OCI-LY1 (cell line): ENCODE measurements at regions not wholly inside any gene's neighbourhood (a gene's known extent, or its start where the extent isn't known, plus 50 kb on each side); places are given as distances from the start of the nearest gene placed in this dataset.

Source experiments
- H2AFZ ChIP-seq: fragments of 200-600 bp; sonication (generic), shearing (Covaris generic); 2 replicates; pipeline ENCODE4 v1.6.0; 2014; ENCODE audit warnings: antibody characterized with exemption, mild to moderate bottlenecking, low read length
- H3F3A ChIP-seq: fragments of 200-600 bp; sonication (generic), shearing (Covaris generic); 2 replicates; pipeline ENCODE4 v1.6.0; 2014; ENCODE audit warnings: mild to moderate bottlenecking, antibody characterized with exemption, low read length, moderate library complexity; ENCODE audit not compliant: insufficient read depth
- H3K27ac ChIP-seq: fragments of 200-600 bp; sonication (generic); 2 replicates; pipeline ENCODE4 v1.5.1; 2014; ENCODE audit warnings: low read length, mixed run types, mild to moderate bottlenecking, low read depth; ENCODE audit not compliant: poor library complexity, severe bottlenecking
- H3K27me3 ChIP-seq: fragments of 200-600 bp; sonication (generic); 2 replicates; pipeline ENCODE4 v1.6.0; 2014; ENCODE audit warnings: antibody characterized with exemption, mild to moderate bottlenecking, low read length, moderate library complexity; ENCODE audit not compliant: insufficient read depth
- H3K36me3 ChIP-seq: fragments of 200-600 bp; sonication (generic); 2 replicates; pipeline ENCODE4 v1.6.1; 2014; ENCODE audit warnings: mild to moderate bottlenecking, antibody characterized with exemption, low read length, moderate library complexity, mixed read lengths; ENCODE audit not compliant: insufficient read depth
- H3K4me1 ChIP-seq: fragments of 200-600 bp; sonication (generic); 2 replicates; pipeline ENCODE4 v1.5.1; 2014; ENCODE audit warnings: mild to moderate bottlenecking, low read length, moderate library complexity; ENCODE audit not compliant: insufficient read depth, severe bottlenecking
- H3K4me2 ChIP-seq: fragments of 200-600 bp; sonication (generic), shearing (Covaris generic); 2 replicates; pipeline ENCODE4 v1.6.1; 2014; ENCODE audit warnings: low read length
- H3K4me3 ChIP-seq: fragments of 200-600 bp; sonication (generic); 2 replicates; pipeline ENCODE4 v1.5.1; 2014; ENCODE audit warnings: low read length, low read depth, mild to moderate bottlenecking, mixed read lengths; ENCODE audit not compliant: poor library complexity, severe bottlenecking
- H3K79me2 ChIP-seq: fragments of 200-600 bp; shearing (Covaris generic); 2 replicates; pipeline ENCODE4 v1.6.1; 2016; ENCODE audit warnings: mixed run types, low read length, mixed read lengths; ENCODE audit not compliant: insufficient read depth
- H3K9ac ChIP-seq: fragments of 200-600 bp; sonication (generic), shearing (Covaris generic); 2 replicates; pipeline ENCODE4 v1.6.1; 2014; ENCODE audit warnings: mild to moderate bottlenecking, low read length, mixed read lengths
- H3K9me2 ChIP-seq: fragments of 200-600 bp; sonication (generic), shearing (Covaris generic); 2 replicates; pipeline ENCODE4 v1.6.1; 2014; ENCODE audit warnings: low read depth, mild to moderate bottlenecking, low read length, mixed read lengths
- H3K9me3 ChIP-seq: fragments of 200-600 bp; shearing (Covaris generic); 2 replicates; pipeline ENCODE4 v1.6.1; 2014; ENCODE audit warnings: low read length, mixed read lengths
- H4K20me1 ChIP-seq: fragments of 200-600 bp; sonication (generic), shearing (Covaris generic); 2 replicates; pipeline ENCODE4 v1.6.0; 2016; ENCODE audit warnings: mild to moderate bottlenecking, low read length; ENCODE audit not compliant: insufficient read depth
- CTCF ChIP-seq: fragments of 200-600 bp; sonication (generic), shearing (Covaris generic); IDR thresholded peaks from 2 replicates; pipeline ENCODE4 v1.5.1; 2017; ENCODE audit warnings: mild to moderate bottlenecking, antibody characterized with exemption, low read length, moderate library complexity, mixed read lengths
- EZH2 ChIP-seq: fragments of 200-600 bp; sonication (generic), shearing (Covaris generic); IDR thresholded peaks from 2 replicates; pipeline ENCODE4 v1.8.0; 2017; ENCODE audit warnings: borderline replicate concordance, mixed run types, mild to moderate bottlenecking, antibody characterized with exemption, low read length, moderate library complexity, mixed read lengths

GRCh38 chr21:16535102-16535422 lies 805.3 kb downstream of the USP25 start:
- H3K9me2 ChIP-seq: no peaks in the 10 kb centered on the region
- no peak overlapping the region for H3K9ac ChIP-seq
- no peaks in the 10 kb centered on the region for H3K9me3 ChIP-seq

GRCh38 chr21:16535626-16536025 lies 805.8 kb downstream of the USP25 start:
- Histone ChIP-seq H3K9me3 (no peaks in the 10 kb centered on the region), H3K79me2 (no peaks in the 10 kb centered on the region), H2AFZ (no peak overlapping the region), H3K9ac (no peak overlapping the region), H3K9me2 (no peaks in the 10 kb centered on the region), H3K4me1 (no peaks in the 10 kb centered on the region), H3K36me3 (no peaks in the 10 kb centered on the region), H3F3A (no peaks in the 10 kb centered on the region), H3K27ac (no peak overlapping the region), H3K27me3 (no peaks in the 10 kb centered on the region), H3K4me3 (no peak overlapping the region), H4K20me1 (no peaks in the 10 kb centered on the region), H3K4me2 (no peak overlapping the region)
- TF ChIP-seq CTCF: no peak
- TF ChIP-seq EZH2: no peak

More at GRCh38 chr21:16535102-16535422, 805.3 kb downstream of the USP25 start:
- Histone ChIP-seq H2AFZ (no peak overlapping the region), H4K20me1 (no peaks in the 10 kb centered on the region), H3K79me2 (no peaks in the 10 kb centered on the region), H3K4me3 (no peak overlapping the region), H3F3A (no peaks in the 10 kb centered on the region), H3K27me3 (no peaks in the 10 kb centered on the region), H3K4me1 (no peaks in the 10 kb centered on the region), H3K4me2 (no peak overlapping the region), H3K36me3 (no peaks in the 10 kb centered on the region), H3K27ac (no peak overlapping the region)
- no peak for TF ChIP-seq CTCF
- no peak for TF ChIP-seq EZH2

GRCh38 chr21:16536140-16536539 lies 806.4 kb downstream of the USP25 start:
- H3K4me1 ChIP-seq: no peaks in the 10 kb centered on the region
- H2AFZ ChIP-seq: no peak overlapping the region
- H3K9me3 ChIP-seq: no peaks in the 10 kb centered on the region
- no peaks in the 10 kb centered on the region for H3F3A ChIP-seq
- no peaks in the 10 kb centered on the region for H3K79me2 ChIP-seq
- no peaks in the 10 kb centered on the region for H3K9me2 ChIP-seq
- no peak overlapping the region for H3K4me3 ChIP-seq
- no peak overlapping the region for H3K4me2 ChIP-seq
- no peak overlapping the region for H3K9ac ChIP-seq
- no peaks in the 10 kb centered on the region for H3K27me3 ChIP-seq
- no peaks in the 10 kb centered on the region for H4K20me1 ChIP-seq
- H3K36me3 ChIP-seq: no peaks in the 10 kb centered on the region
- no peak overlapping the region for H3K27ac ChIP-seq
- TF ChIP-seq EZH2: no peak

DNA sequence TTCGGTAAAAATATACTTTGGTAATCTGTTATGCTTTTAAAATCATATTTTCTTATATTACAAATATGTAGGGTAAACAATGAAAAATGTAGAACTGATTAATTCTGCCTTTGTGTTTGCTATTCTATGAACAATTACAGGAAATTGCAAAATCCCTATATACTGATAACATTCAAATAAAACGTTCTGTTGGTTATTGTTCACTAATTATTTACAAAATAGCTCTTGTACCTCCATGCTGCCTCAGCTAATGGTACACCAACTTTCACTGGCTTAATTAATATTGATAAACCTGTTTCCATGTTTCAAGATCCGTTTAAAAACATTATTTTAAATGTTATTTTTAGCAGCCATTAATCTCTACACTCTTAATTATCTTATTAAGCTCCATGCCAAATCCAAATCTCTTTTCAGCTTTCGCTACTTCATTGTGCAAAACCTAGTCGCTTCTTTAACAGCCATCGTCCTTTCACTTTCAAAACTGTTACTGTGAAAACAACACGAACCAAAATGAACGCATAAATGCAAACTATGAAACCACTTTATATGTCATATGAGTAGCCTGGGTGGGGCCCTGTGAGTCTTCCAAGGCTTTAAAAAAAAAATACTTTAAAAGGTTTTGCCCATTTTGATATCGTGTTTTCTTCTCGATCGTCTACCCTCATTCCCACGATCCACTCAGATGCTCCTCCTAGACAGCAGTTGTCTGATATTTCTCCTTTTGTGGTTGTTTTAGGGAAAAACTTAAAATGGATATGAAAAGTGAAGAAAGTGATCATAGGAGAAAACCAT lies 807.1 kb downstream of the USP25 start:
- Histone ChIP-seq H3F3A (no peaks in the 10 kb centered on the region), H3K27ac (no peak overlapping the region), H3K36me3 (no peaks in the 10 kb centered on the region), H3K9ac (no peak overlapping the region), H3K4me3 (no peak overlapping the region), H3K79me2 (no peaks in the 10 kb centered on the region), H3K27me3 (no peaks in the 10 kb centered on the region), H3K4me1 (no peaks in the 10 kb centered on the region), H3K9me3 (no peaks in the 10 kb centered on the region), H2AFZ (no peak overlapping the region), H3K9me2 (no peaks in the 10 kb centered on the region), H4K20me1 (no peaks in the 10 kb centered on the region), H3K4me2 (no peak overlapping the region)
- TF ChIP-seq EZH2: no peak
- no peak for TF ChIP-seq CTCF
